MM.1S (cell line): ENCODE measurements at regions not wholly inside any gene's neighbourhood (a gene's known extent, or its start where the extent isn't known, plus 50 kb on each side); places are given as distances from the start of the nearest gene placed in this dataset.

Experiments
- EZH2phosphoT487 ChIP-seq: fragments of 300-600 bp; sonication (generic); IDR thresholded peaks from 2 replicates; pipeline ENCODE4 v1.6.1; 2018; ENCODE audit warnings: antibody characterized with exemption, low read length
- TF ChIP-seq, protein P1 (sequence below): fragments of 300-600 bp; sonication (generic); IDR thresholded peaks from 2 replicates; pipeline ENCODE4 v1.5.1; 2016; ENCODE audit warnings: antibody characterized with exemption, low read length, mixed read lengths

GRCh38 chr5:93357686-93358085 is 223.3 kb downstream of the NR2F1-AS1 start:
- TF ChIP-seq, protein P1, sequence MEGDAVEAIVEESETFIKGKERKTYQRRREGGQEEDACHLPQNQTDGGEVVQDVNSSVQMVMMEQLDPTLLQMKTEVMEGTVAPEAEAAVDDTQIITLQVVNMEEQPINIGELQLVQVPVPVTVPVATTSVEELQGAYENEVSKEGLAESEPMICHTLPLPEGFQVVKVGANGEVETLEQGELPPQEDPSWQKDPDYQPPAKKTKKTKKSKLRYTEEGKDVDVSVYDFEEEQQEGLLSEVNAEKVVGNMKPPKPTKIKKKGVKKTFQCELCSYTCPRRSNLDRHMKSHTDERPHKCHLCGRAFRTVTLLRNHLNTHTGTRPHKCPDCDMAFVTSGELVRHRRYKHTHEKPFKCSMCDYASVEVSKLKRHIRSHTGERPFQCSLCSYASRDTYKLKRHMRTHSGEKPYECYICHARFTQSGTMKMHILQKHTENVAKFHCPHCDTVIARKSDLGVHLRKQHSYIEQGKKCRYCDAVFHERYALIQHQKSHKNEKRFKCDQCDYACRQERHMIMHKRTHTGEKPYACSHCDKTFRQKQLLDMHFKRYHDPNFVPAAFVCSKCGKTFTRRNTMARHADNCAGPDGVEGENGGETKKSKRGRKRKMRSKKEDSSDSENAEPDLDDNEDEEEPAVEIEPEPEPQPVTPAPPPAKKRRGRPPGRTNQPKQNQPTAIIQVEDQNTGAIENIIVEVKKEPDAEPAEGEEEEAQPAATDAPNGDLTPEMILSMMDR: no peak
- no peak for TF ChIP-seq EZH2phosphoT487
